ENCODE measurements at regions not wholly inside any gene's neighbourhood (a gene's known extent, or its start where the extent isn't known, plus 50 kb on each side); places are given as distances from the start of the nearest gene placed in this dataset.

DNA sequence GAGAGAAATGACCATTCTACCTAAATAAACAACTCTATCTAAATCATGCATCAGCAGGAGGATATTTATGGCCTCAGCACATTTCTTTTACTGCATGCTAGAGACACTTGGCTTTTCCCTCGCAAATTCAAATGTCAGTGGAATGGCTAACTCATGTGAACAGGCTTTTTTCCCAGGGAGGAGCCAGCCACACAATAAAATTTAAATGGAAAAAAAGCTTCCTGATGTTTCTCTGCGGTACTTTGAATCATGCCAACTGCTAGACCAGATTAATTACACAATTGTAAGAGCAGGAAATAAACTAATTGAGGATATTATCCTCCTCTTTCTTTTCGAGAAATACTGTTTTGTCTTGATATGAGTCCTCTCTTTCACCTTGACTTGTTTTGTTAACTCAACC is 676.3 kb downstream of the IRS1 start:
- TF ChIP-seq POLR2AphosphoS5 (IDR thresholded peaks at IDR 0.05; ENCODE audit: low read depth, low read length): no peak
- no peak for TF ChIP-seq POLR2A (IDR thresholded peaks at IDR 0.05; ENCODE audit: low read depth, low read length)
- TF ChIP-seq POU2F2 (IDR thresholded peaks at IDR 0.05; ENCODE audit: low read depth, low read length): no peak
- TF ChIP-seq TAF1 (IDR thresholded peaks at IDR 0.05; ENCODE audit: low read depth, low read length): no peak
